ENCODE measurements at regions not wholly inside any gene's neighbourhood (a gene's known extent, or its start where the extent isn't known, plus 50 kb on each side); places are given as distances from the start of the nearest gene placed in this dataset.

- TF ChIP-seq CTCF (IDR thresholded peaks at IDR 0.05) (no peak), POLR2A (IDR thresholded peaks at IDR 0.05) (no peak)
Measured at GRCh38 chr4:1552451-1552850, 131.7 kb downstream of the FAM53A start.

All from Peyer's patch (tissue), 4 donors.